ELR (cell line): ENCODE measurements at regions not wholly inside any gene's neighbourhood (a gene's known extent, or its start where the extent isn't known, plus 50 kb on each side); places are given as distances from the start of the nearest gene placed in this dataset.
"Not testable (repeated sequence)": the region's sequence is repeated elsewhere in the genome, so short reads cannot be mapped to it uniquely, and the experiment has no call there.

ENCODE experiments used
- DNase-seq: peaks from one replicate; pipeline ENCODE4 v3.0.0-alpha.2; 2015; ENCODE audit warnings: low read depth

- peak; percentile 60 for DNase-seq
Measured at GRCh38 chr18:39448942-39449341, 1883.3 kb upstream of the CELF4 start.

- not testable (repeated sequence) for DNase-seq
Measured at GRCh38 chr18:39444957-39445356, 1879.4 kb upstream of the CELF4 start.

GRCh38 chr18:39441648-39442047, 1876.0 kb upstream of the CELF4 start:
- DNase-seq = no peak

- DNase-seq = no peak
Measured at GRCh38 chr18:39435996-39436395, 1870.4 kb upstream of the CELF4 start.

GRCh38 chr18:39435209-39435608, 1869.6 kb upstream of the CELF4 start:
- DNase-seq = no peak

- no peak for DNase-seq
Measured at GRCh38 chr18:39434223-39434920, 1868.8 kb upstream of the CELF4 start.

GRCh38 chr18:39425172-39425850, 1859.7 kb upstream of the CELF4 start:
- no peak for DNase-seq

GRCh38 chr18:39424261-39424660, 1858.7 kb upstream of the CELF4 start:
- no peak for DNase-seq

GRCh38 chr18:39421276-39421675, 1855.7 kb upstream of the CELF4 start:
- no peak for DNase-seq

- no peak for DNase-seq
Measured at GRCh38 chr18:39419315-39419714, 1853.7 kb upstream of the CELF4 start.

GRCh38 chr18:39415471-39415870, 1849.9 kb upstream of the CELF4 start:
- DNase-seq = no peak

- DNase-seq = peak; percentile 72
Measured at GRCh38 chr18:39414009-39414700, 1848.6 kb upstream of the CELF4 start.

- DNase-seq = no peak
Measured at GRCh38 chr18:39406941-39407340, 1841.3 kb upstream of the CELF4 start.

GRCh38 chr18:39403121-39403520, 1837.5 kb upstream of the CELF4 start:
- no peak for DNase-seq

GRCh38 chr18:39399662-39400061, 1834.1 kb upstream of the CELF4 start:
- no peak for DNase-seq

- no peak for DNase-seq
Measured at GRCh38 chr18:39396168-39396567, 1830.6 kb upstream of the CELF4 start.

GRCh38 chr18:39389800-39390379, 1824.3 kb upstream of the CELF4 start:
- DNase-seq = no peak

GRCh38 chr18:39380866-39381265, 1815.3 kb upstream of the CELF4 start:
- no peak for DNase-seq

GRCh38 chr18:39380186-39380725, 1814.7 kb upstream of the CELF4 start:
- no peak for DNase-seq

GRCh38 chr18:39375066-39375465, 1809.5 kb upstream of the CELF4 start:
- no peak for DNase-seq

GRCh38 chr18:39371996-39372395, 1806.4 kb upstream of the CELF4 start:
- no peak for DNase-seq

- no peak for DNase-seq
Measured at GRCh38 chr18:39366656-39367055, 1801.1 kb upstream of the CELF4 start.
